ENCODE measurements at regions not wholly inside any gene's neighbourhood (a gene's known extent, or its start where the extent isn't known, plus 50 kb on each side); places are given as distances from the start of the nearest gene placed in this dataset.

DNA sequence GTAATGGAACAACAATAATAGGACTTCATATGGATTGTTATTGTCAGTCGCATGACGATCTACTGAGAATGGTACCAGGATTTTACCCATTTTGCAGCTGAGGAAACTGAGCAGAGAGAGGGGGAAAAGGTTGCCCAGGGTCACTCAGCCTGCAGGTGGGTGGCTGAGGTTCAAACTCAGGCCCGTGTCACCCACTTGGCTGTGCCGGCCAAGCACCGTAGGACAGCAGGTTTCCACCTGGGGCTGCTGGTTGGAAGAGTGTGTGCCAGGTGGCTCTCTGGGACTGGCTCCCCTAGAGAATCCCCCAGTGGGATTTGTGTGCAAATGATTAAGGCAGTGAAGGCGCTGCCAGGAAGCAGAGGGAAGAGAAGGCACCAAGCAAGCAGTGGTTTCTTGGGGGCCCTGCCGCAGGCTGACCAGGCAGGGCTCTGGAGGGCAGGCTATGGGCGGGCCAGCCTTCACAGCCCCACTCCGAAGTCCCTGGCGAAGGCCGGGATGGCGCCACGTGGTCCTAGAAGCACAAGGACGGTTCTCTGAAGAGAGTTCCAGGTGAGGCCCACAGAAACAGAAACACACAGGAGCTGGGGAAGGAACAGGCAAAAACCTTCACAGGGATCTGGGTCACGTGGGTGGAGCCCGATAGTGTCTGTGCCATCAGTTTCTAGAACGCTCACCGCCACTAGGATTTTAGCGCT, 163.5 kb downstream of the IRF8 start:
- H3K27ac ChIP-seq (ENCODE audit: low read depth, low read length), result no peak overlapping the region
- H3K4me3 ChIP-seq (ENCODE audit: low read length), result no peak overlapping the region
- peaks cover 20% of the 10 kb centered on the region for H3K4me1 ChIP-seq (ENCODE audit: control insufficient read depth, insufficient read depth, low read length)
- H3K27me3 ChIP-seq (ENCODE audit: control insufficient read depth, insufficient read depth, low read length), result no peaks in the 10 kb centered on the region
- no peak overlapping the region for H3K9ac ChIP-seq (ENCODE audit: low read length)
- H3K36me3 ChIP-seq (ENCODE audit: control insufficient read depth, insufficient read depth, low read length), result no peaks in the 10 kb centered on the region

DNA sequence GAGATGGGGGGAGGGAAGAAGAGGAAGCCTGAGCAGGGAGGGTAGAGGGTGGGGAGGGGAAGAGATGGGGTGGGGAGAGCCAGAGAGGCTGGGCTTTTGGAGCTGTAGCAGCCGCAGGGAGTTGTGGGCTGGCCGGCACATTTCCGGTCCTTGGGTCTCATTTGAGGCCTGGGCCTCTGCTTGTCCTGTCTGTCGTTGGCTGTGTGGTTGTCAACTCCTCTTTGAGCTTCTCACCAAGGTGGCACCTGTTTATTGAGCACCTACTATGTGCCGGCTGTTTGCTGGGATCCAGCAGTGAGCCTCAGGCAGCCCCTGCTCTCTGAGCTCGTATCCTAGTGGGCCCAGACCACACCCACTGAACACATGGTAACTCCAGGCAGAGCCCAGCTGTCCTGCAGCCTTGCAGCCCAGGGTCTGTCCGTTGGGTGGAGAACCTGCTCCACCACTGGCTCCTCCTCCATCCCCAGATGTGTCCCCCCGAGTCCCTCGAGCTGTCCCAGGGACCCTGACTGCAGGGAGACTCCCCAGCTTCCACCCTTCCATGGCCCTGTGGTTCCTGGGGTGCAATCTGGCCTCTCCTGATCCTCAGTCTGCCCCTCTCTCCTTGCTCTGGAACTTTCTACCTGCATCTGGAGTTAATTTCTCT, 164.9 kb downstream of the IRF8 start:
- H3K27ac ChIP-seq (ENCODE audit: low read depth, low read length), result no peak overlapping the region
- peaks cover 20% of the 10 kb centered on the region for H3K4me1 ChIP-seq (ENCODE audit: control insufficient read depth, insufficient read depth, low read length)
- H3K9ac ChIP-seq (ENCODE audit: low read length), result no peak overlapping the region
- H3K27me3 ChIP-seq (ENCODE audit: control insufficient read depth, insufficient read depth, low read length), result no peaks in the 10 kb centered on the region
- H3K36me3 ChIP-seq (ENCODE audit: control insufficient read depth, insufficient read depth, low read length), result no peaks in the 10 kb centered on the region
- no peak overlapping the region for H3K4me3 ChIP-seq (ENCODE audit: low read length)

DNA sequence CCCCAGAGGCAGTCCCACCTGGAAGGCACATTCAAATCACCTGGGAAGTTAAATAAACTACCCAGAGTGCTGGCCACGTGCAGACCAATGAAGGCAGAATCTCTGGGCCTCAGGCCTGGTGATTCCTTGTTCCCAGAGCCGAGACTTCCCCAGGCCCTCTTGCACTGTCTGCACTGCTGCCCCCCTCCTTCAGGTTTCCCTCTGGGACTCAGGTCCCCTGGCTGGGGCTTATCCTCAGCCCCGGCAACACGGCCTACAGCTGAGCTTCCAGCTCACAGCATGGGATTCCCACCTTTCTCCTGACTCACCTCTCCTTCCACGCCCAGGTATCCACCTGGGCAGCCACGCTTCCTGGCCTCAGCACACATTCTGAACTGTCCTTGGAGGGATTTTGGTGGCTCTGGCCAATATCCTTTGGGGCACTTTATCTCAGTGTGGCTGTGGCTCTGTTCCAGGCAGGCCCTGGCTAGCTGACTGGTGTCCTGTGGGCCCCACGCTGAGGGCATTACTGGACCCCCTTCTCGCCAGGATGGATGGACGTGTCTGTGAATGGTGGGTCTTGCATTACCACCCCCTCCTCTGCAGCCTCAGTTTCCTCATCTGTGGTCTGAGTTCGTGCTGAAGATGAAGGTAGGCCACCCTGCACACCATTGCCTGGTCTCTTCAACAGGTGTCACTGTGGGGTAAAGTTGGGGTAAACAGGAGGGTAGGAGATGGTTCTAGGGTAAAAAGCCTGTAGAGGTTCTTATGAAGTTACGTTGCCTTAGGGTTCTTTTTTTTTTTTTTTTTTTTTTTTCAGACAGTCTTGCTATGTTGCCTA, 165.7 kb downstream of the IRF8 start:
- Histone ChIP-seq H3K27me3 (ENCODE audit: control insufficient read depth, insufficient read depth, low read length) (no peaks in the 10 kb centered on the region), H3K36me3 (ENCODE audit: control insufficient read depth, insufficient read depth, low read length) (no peaks in the 10 kb centered on the region), H3K4me3 (ENCODE audit: low read length) (no peak overlapping the region), H3K9ac (ENCODE audit: low read length) (no peak overlapping the region), H3K27ac (ENCODE audit: low read depth, low read length) (no peak overlapping the region), H3K4me1 (ENCODE audit: control insufficient read depth, insufficient read depth, low read length) (peaks cover 16% of the 10 kb centered on the region)

DNA sequence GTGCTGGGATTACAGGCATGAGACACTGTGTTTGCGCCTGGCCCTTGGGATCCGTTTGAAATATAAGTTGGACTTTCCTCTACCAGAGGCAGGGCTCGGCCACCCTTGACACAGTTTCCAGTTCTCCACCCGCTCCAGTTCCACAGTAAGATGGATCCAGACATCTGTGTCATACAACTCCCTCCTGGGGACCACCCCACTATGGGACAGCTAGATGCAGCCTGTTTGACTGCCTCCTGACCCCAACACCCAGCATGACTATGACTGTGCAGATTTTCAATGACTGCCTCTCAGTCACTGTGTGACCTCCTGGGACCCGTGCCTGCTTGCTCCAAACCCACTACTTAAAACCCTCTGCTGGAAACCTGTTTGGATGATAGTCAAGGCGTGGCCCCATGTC, 166.7 kb downstream of the IRF8 start:
- Histone ChIP-seq H3K27ac (ENCODE audit: low read depth, low read length) (no peak overlapping the region), H3K36me3 (ENCODE audit: control insufficient read depth, insufficient read depth, low read length) (no peaks in the 10 kb centered on the region), H3K27me3 (ENCODE audit: control insufficient read depth, insufficient read depth, low read length) (no peaks in the 10 kb centered on the region), H3K9ac (ENCODE audit: low read length) (no peak overlapping the region), H3K4me3 (ENCODE audit: low read length) (no peak overlapping the region), H3K4me1 (ENCODE audit: control insufficient read depth, insufficient read depth, low read length) (peaks cover 7% of the 10 kb centered on the region)

DNA sequence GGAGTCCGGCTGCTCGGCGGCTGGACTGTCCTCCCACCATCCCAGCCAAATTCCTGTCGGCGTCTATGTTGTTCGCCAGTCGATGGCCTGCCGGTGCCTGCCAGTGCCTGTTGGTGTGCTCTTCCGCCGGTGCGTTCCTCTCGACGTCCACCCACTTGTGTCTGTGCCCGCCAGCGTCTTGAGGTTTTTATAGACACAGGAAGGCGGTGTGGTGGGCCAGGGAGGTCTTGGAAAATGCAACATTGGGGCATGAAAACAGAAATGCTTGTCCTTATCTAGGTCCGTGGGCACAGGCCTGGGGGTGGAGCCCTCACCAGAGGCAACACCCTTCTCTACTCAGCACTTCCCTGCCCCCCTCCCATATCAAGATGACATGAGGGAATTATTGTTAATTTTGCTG, 167.8 kb downstream of the IRF8 start:
- no peak overlapping the region for H3K4me3 ChIP-seq (ENCODE audit: low read length)
- H3K36me3 ChIP-seq (ENCODE audit: control insufficient read depth, insufficient read depth, low read length), result no peaks in the 10 kb centered on the region
- no peaks in the 10 kb centered on the region for H3K27me3 ChIP-seq (ENCODE audit: control insufficient read depth, insufficient read depth, low read length)

DNA sequence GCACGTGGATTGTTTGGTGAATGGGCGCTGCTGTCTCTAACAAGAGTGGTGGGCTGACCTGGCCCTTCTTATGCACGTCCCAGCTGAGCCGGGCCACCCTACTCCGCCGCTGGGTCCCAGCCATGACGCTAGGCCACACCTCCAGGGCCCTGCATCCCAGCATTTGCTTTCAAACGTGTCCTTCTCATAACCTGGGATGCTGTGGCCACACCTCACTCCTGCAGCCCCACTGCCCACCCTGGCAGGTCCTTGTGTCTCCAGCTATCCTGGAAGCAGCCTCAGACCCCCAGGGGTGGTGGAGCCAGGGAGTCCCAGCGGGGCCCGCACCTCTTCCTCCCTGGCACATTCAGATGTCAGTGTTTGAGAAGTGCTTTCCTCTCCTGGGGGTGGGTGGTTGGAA, 168.6 kb downstream of the IRF8 start:
- H3K27me3 ChIP-seq (ENCODE audit: control insufficient read depth, insufficient read depth, low read length), result no peaks in the 10 kb centered on the region
- no peaks in the 10 kb centered on the region for H3K4me1 ChIP-seq (ENCODE audit: control insufficient read depth, insufficient read depth, low read length)
- no peak overlapping the region for H3K27ac ChIP-seq (ENCODE audit: low read depth, low read length)
- no peak overlapping the region for H3K9ac ChIP-seq (ENCODE audit: low read length)
- H3K36me3 ChIP-seq (ENCODE audit: control insufficient read depth, insufficient read depth, low read length), result no peaks in the 10 kb centered on the region
- no peak overlapping the region for H3K4me3 ChIP-seq (ENCODE audit: low read length)

More for the DNA sequence above, 167.8 kb downstream of the IRF8 start:
- no peak overlapping the region for H3K9ac ChIP-seq (ENCODE audit: low read length)
- no peak overlapping the region for H3K27ac ChIP-seq (ENCODE audit: low read depth, low read length)
- H3K4me1 ChIP-seq (ENCODE audit: control insufficient read depth, insufficient read depth, low read length), result no peaks in the 10 kb centered on the region

DNA sequence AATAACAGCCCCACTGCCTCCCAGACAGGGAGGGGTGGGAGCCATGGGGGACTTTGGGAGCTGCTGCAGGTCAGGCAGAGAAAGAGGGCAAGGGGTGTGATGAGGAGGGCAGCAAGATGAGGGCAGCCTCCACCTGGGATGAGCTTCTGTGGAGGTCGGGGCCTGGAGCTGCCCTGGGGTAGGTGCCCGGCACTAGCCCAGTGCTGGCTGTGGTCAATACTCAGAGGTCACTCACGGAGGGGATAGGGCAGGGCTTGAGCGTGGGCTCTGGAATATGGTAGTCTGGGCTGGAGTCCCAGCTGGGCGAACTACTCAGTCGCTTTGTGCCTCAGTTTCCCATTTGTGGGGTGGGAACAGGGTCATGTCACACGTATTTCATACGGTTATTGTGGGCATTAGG, 169.0 kb downstream of the IRF8 start:
- Histone ChIP-seq H3K9ac (ENCODE audit: low read length) (no peak overlapping the region), H3K27ac (ENCODE audit: low read depth, low read length) (no peak overlapping the region), H3K4me1 (ENCODE audit: control insufficient read depth, insufficient read depth, low read length) (no peaks in the 10 kb centered on the region), H3K27me3 (ENCODE audit: control insufficient read depth, insufficient read depth, low read length) (no peaks in the 10 kb centered on the region), H3K36me3 (ENCODE audit: control insufficient read depth, insufficient read depth, low read length) (no peaks in the 10 kb centered on the region), H3K4me3 (ENCODE audit: low read length) (no peak overlapping the region)

DNA sequence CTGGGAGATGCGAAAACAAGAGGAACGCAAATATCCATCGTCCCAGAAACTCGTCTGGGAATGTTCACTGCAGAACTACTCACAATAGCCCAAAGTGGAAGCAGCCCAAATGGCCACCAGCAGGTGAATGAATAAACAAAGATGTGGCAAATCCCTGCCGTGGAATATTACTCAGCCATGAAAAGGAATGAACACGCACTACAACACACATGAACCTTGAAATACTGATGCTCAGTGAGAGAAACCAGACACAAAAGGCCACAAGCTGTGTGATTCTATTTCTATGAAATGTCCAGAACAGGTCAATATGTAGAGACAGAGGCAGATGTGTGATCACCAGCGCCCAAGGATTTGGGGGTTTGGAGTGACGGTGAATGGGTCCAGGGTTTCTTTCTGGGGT, 169.8 kb downstream of the IRF8 start:
- no peaks in the 10 kb centered on the region for H3K36me3 ChIP-seq (ENCODE audit: control insufficient read depth, insufficient read depth, low read length)
- no peaks in the 10 kb centered on the region for H3K27me3 ChIP-seq (ENCODE audit: control insufficient read depth, insufficient read depth, low read length)
- H3K4me3 ChIP-seq (ENCODE audit: low read length), result no peak overlapping the region
- no peaks in the 10 kb centered on the region for H3K4me1 ChIP-seq (ENCODE audit: control insufficient read depth, insufficient read depth, low read length)
- no peak overlapping the region for H3K9ac ChIP-seq (ENCODE audit: low read length)
- no peak overlapping the region for H3K27ac ChIP-seq (ENCODE audit: low read depth, low read length)

DNA sequence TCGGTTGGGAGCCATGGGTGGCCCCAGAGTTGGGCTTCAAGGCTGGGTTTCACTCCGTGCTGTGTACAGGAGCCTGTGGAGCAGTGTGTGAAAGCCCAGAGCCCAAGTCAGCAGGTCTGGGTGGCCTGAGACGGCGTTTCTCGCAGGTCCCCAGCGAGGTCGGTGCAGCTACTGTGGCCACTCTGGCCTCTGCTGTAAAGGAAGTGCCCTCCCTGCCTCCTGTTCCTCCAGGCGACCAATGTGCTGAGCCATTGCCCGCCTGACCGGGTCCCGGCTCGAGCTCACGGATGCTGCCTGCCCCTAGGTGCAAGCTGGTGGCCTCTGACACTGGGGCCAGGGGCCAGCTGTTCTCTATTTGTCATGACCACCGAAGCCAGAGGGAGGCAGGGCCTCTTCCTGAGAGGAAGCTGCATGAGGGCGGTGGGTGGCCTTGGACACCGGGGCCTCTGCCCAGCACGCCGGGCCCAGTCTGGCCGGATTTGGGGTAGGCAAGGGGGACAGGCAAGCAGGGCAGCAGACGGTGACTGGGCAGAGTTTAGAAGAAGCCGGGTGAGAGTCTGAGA, 170.9 kb downstream of the IRF8 start:
- Histone ChIP-seq H3K4me1 (ENCODE audit: control insufficient read depth, insufficient read depth, low read length) (no peaks in the 10 kb centered on the region), H3K36me3 (ENCODE audit: control insufficient read depth, insufficient read depth, low read length) (no peaks in the 10 kb centered on the region), H3K27ac (ENCODE audit: low read depth, low read length) (no peak overlapping the region), H3K27me3 (ENCODE audit: control insufficient read depth, insufficient read depth, low read length) (no peaks in the 10 kb centered on the region), H3K4me3 (ENCODE audit: low read length) (no peak overlapping the region), H3K9ac (ENCODE audit: low read length) (no peak overlapping the region)

DNA sequence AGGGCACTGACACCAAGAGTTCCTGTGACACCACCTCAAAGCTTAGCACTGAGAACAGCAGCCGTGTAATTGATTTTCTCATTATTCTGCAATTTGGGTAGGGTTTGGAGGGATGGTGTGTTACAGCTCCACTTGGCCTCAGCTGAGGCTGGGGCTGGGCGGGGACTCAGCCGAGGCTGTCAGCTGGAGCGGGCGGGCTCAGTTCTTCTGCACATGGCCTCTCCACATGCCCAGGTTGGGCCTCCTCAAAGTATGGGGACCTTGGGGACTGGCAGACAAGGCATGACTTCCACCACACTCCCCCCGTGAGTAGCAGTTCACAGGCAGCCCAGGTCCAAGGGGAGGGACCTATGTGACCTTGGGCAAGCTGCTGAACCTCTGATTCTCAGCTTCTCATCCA, 171.5 kb downstream of the IRF8 start:
- H3K4me1 ChIP-seq (ENCODE audit: control insufficient read depth, insufficient read depth, low read length), result no peaks in the 10 kb centered on the region
- H3K9ac ChIP-seq (ENCODE audit: low read length), result no peak overlapping the region
- no peaks in the 10 kb centered on the region for H3K36me3 ChIP-seq (ENCODE audit: control insufficient read depth, insufficient read depth, low read length)
- no peak overlapping the region for H3K4me3 ChIP-seq (ENCODE audit: low read length)
- H3K27me3 ChIP-seq (ENCODE audit: control insufficient read depth, insufficient read depth, low read length), result no peaks in the 10 kb centered on the region
- H3K27ac ChIP-seq (ENCODE audit: low read depth, low read length), result no peak overlapping the region

DNA sequence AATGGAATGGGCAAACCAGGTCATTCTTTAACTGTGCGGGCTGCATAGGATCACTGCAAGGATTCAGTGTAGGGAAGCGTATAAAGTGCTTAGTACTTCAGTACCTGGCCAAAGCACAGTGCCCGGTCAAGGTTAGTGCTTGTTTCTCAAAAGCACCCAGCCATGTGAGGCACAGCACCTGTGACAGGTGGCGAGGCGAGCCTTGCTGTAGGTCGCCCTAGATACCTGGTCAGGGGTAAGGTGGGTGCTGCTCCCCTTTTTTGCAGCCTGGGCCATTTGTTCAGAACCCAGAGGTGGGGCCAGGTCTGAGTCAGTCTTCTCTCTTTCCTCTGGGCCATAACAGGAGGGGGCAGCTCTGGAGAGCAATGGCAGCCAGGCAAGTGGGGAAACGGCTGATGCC, 172.0 kb downstream of the IRF8 start:
- Histone ChIP-seq H3K9ac (ENCODE audit: low read length) (no peak overlapping the region), H3K36me3 (ENCODE audit: control insufficient read depth, insufficient read depth, low read length) (no peaks in the 10 kb centered on the region), H3K27ac (ENCODE audit: low read depth, low read length) (no peak overlapping the region), H3K4me1 (ENCODE audit: control insufficient read depth, insufficient read depth, low read length) (no peaks in the 10 kb centered on the region), H3K4me3 (ENCODE audit: low read length) (no peak overlapping the region), H3K27me3 (ENCODE audit: control insufficient read depth, insufficient read depth, low read length) (no peaks in the 10 kb centered on the region)

DNA sequence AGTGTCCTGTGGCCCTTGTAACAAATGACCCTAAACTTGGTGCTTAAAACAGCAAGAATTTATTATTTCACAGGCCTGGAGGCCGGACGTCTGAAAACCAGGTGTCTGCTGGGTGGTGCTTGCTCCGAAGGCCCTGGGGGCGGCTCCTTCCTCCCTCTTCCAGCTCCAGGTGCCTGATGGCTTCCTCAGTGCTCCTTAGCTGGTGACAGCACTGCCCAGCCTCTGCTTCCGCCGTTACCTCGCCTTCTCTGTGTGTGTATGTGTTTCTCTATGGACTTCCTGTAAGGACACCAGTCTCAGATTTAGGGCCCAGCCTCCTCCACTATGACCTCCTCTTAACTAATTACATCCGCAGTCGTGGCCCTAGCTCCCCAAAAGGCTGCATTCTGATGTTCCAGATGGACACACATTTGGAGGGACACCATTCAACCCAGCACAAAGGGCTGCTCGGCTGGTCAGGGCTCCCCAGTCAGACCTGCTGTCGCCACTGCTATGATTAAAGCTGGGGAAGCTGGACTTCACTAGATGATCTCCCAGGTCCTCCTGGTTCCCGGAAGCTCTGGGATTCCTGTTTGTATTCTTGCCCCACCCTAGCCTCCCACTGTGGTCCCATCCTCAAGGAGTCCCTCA, 172.8 kb downstream of the IRF8 start:
- H3K36me3 ChIP-seq (ENCODE audit: control insufficient read depth, insufficient read depth, low read length), result no peaks in the 10 kb centered on the region
- no peak overlapping the region for H3K27ac ChIP-seq (ENCODE audit: low read depth, low read length)
- no peaks in the 10 kb centered on the region for H3K27me3 ChIP-seq (ENCODE audit: control insufficient read depth, insufficient read depth, low read length)
- no peak overlapping the region for H3K9ac ChIP-seq (ENCODE audit: low read length)
- no peaks in the 10 kb centered on the region for H3K4me1 ChIP-seq (ENCODE audit: control insufficient read depth, insufficient read depth, low read length)
- no peak overlapping the region for H3K4me3 ChIP-seq (ENCODE audit: low read length)

Measured in rectal smooth muscle tissue (tissue), 1 donor.